ENCODE measurements at regions not wholly inside any gene's neighbourhood (a gene's known extent, or its start where the extent isn't known, plus 50 kb on each side); places are given as distances from the start of the nearest gene placed in this dataset.

DNA sequence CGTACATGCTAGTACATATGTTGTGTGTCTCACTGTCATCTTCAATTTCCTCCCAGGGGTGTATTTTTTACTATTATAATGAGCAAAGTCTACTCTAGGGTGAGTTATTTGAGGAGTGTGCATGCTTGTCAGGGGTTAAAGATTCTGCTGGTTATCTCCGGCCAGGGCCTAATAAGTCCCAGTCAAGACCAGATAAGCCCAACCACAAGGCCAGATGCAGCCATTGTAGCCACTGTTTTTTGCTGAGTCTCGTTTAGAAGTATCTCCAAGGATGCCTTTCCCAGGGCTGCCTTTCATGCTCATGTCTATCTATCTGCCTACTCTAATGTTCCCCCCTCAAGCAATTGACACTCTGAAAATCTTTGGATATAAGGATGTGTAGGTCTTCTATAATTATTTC is 300.5 kb downstream of the IPO8 start:
- Histone ChIP-seq H3K4me1 (no peaks in the 10 kb centered on the region), H3K27me3 (no peaks in the 10 kb centered on the region), H3K4me3 (no peak overlapping the region), H3K36me3 (no peaks in the 10 kb centered on the region), H3K9me3 (peaks cover 0 to 6% of the 10 kb centered on the region in 2 donors), H3K27ac (no peak overlapping the region)
- TF ChIP-seq, protein P1, sequence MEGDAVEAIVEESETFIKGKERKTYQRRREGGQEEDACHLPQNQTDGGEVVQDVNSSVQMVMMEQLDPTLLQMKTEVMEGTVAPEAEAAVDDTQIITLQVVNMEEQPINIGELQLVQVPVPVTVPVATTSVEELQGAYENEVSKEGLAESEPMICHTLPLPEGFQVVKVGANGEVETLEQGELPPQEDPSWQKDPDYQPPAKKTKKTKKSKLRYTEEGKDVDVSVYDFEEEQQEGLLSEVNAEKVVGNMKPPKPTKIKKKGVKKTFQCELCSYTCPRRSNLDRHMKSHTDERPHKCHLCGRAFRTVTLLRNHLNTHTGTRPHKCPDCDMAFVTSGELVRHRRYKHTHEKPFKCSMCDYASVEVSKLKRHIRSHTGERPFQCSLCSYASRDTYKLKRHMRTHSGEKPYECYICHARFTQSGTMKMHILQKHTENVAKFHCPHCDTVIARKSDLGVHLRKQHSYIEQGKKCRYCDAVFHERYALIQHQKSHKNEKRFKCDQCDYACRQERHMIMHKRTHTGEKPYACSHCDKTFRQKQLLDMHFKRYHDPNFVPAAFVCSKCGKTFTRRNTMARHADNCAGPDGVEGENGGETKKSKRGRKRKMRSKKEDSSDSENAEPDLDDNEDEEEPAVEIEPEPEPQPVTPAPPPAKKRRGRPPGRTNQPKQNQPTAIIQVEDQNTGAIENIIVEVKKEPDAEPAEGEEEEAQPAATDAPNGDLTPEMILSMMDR (IDR thresholded peaks at IDR 0.05): no peak
- TF ChIP-seq POLR2AphosphoS5 (IDR thresholded peaks at IDR 0.05): no peak
- no peak for TF ChIP-seq EP300 (IDR thresholded peaks at IDR 0.05; ENCODE audit: low read depth)
- TF ChIP-seq POLR2A (IDR thresholded peaks at IDR 0.05): no peak
- intact Hi-C loops (cut with DNase I; ENCODE audit: low total_unique reads) (no loop called here), in situ Hi-C loops (cut with MboI; ENCODE audit: low pct_ligation_motif_present in 1 of 4, low pct_unique_long_range_greater_than_20kb in 1 of 4, low sequenced_read_pairs in 3 of 4) (no loop called here)
- 58 to 81% methylated on average over 3 of the region's 3 CpGs for WGBS, 2 donors (ENCODE audit: low coverage in 1 of 2)
- no peak for DNase-seq

DNA sequence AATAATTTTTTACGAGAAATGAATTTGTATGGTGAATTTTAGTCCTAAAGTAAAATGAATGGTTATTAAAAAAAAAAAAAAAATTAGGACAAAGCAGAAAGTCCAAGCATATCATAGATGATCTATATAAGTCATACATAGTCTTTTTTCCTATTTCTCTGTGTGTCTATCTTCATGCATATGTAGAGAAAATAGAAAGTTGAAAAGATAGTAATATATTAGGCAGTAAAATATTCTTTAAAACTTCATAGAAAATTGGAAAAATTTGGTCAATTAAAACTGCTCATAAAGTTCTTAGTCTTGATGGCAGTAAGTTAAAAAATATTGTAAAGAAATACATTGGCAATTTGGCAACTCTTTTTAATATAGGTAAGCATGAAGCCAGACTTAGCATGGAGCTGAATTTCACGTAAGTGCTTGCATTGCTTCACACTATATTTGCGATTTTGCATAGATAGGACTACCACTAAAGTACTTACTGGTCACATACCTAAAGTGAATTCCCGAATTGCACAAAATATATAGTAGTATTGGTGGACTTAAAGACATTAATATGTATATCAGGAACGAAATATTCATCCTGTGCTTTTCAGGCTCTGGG is 303.8 kb downstream of the IPO8 start:
- peaks cover 0 to 6% of the 10 kb centered on the region in 2 donors for H3K9me3 ChIP-seq
- TF ChIP-seq, protein P1 (IDR thresholded peaks at IDR 0.05): no peak
- TF ChIP-seq EP300 (IDR thresholded peaks at IDR 0.05; ENCODE audit: low read depth) (no peak), POLR2AphosphoS5 (IDR thresholded peaks at IDR 0.05) (no peak), POLR2A (IDR thresholded peaks at IDR 0.05) (no peak)

DNA sequence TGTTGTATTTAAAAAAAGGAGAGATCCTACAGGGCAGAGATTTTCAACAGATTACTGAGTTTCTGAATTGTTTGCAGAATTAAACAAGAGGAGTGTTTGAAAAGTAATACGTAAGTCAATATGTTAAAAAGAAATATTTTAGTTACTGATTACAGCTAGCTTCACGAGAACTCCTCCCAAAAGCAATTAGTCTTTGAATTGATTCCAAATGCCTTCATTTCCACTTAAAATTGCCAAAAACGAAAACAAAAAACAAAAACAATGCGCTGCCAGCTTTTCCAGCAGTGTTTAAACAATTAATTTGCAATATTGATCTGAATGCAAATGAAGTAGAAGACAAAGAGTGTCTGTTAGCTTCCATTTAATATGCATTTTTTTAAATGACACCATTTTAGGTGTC is 310.0 kb downstream of the IPO8 start:
- 61 to 72% methylated on average over 4 of the region's 4 CpGs for WGBS, 2 donors (ENCODE audit: low coverage in 1 of 2)

More for the DNA sequence above, 303.8 kb downstream of the IPO8 start:
- no peak overlapping the region for H3K27ac ChIP-seq
- intact Hi-C loops (cut with DNase I; ENCODE audit: low total_unique reads): no loop called here
- DNase-seq: no peak
- no peaks in the 10 kb centered on the region for H3K4me1 ChIP-seq
- H3K36me3 ChIP-seq: no peaks in the 10 kb centered on the region
- WGBS, 2 donors (ENCODE audit: low coverage in 1 of 2): 77% methylated on average over 4 to 5 of the region's 5 CpGs
- H3K4me3 ChIP-seq: no peak overlapping the region
- in situ Hi-C loops (cut with MboI; ENCODE audit: low pct_ligation_motif_present in 1 of 4, low pct_unique_long_range_greater_than_20kb in 1 of 4, low sequenced_read_pairs in 3 of 4): no loop called here
- no peaks in the 10 kb centered on the region for H3K27me3 ChIP-seq

DNA sequence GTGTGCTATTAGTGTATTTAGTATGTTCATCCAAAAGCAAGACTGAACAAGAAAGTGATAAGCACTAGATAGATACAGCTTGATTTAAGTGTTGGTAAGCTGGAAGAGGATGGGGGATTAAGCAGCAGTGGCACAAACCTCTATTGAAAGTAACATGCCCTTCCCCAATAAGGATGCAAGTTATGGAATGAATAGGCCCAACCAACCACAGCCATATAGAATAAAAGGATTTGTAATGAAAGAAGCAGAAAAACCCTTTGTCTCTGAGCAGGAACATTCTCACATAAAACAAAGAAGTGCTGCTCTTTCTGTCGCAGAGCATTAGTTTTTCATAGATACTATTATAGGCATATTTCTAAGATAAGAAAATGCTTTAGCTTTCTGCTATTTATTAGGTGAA is 310.7 kb downstream of the IPO8 start:
- H3K36me3 ChIP-seq: no peaks in the 10 kb centered on the region
- H3K27me3 ChIP-seq: no peaks in the 10 kb centered on the region
- intact Hi-C loops (cut with DNase I; ENCODE audit: low total_unique reads) (no loop called here), in situ Hi-C loops (cut with MboI; ENCODE audit: low pct_ligation_motif_present in 1 of 4, low pct_unique_long_range_greater_than_20kb in 1 of 4, low sequenced_read_pairs in 3 of 4) (no loop called here)
- H3K9me3 ChIP-seq: no peaks in the 10 kb centered on the region
- no peak for DNase-seq
- 96 to 100% methylated on average over 1 of the region's 1 CpG for WGBS, 2 donors (ENCODE audit: low coverage in 1 of 2)
- H3K4me3 ChIP-seq: no peak overlapping the region
- H3K27ac ChIP-seq: no peak overlapping the region
- no peaks in the 10 kb centered on the region for H3K4me1 ChIP-seq
- TF ChIP-seq POLR2A (IDR thresholded peaks at IDR 0.05): no peak
- TF ChIP-seq POLR2AphosphoS5 (IDR thresholded peaks at IDR 0.05): no peak
- no peak for TF ChIP-seq EP300 (IDR thresholded peaks at IDR 0.05; ENCODE audit: low read depth)
- TF ChIP-seq, protein P1 (IDR thresholded peaks at IDR 0.05): no peak

More for the DNA sequence above, 310.0 kb downstream of the IPO8 start:
- in situ Hi-C loops (cut with MboI; ENCODE audit: low pct_ligation_motif_present in 1 of 4, low pct_unique_long_range_greater_than_20kb in 1 of 4, low sequenced_read_pairs in 3 of 4) (no loop called here), intact Hi-C loops (cut with DNase I; ENCODE audit: low total_unique reads) (no loop called here)
- Histone ChIP-seq H3K27ac (no peak overlapping the region), H3K4me3 (no peak overlapping the region), H3K36me3 (no peaks in the 10 kb centered on the region), H3K9me3 (no peaks in the 10 kb centered on the region), H3K27me3 (no peaks in the 10 kb centered on the region), H3K4me1 (no peaks in the 10 kb centered on the region)
- TF ChIP-seq EP300 (IDR thresholded peaks at IDR 0.05; ENCODE audit: low read depth): no peak
- TF ChIP-seq, protein P1 (IDR thresholded peaks at IDR 0.05): no peak
- TF ChIP-seq POLR2A (IDR thresholded peaks at IDR 0.05): no peak
- DNase-seq: no peak
